Thyroid gland (tissue), 4 donors: ENCODE measurements at regions not wholly inside any gene's neighbourhood (a gene's known extent, or its start where the extent isn't known, plus 50 kb on each side); places are given as distances from the start of the nearest gene placed in this dataset.

Experiments
- CTCF ChIP-seq, 6 experiments: fragments of 200-600 bp in 3 of 6; fragments of 450-650 bp in 3 of 6; sonication (generic) in 3 of 6; IDR thresholded peaks; one replicate each; pipeline ENCODE4 v1.5.1; 2016 to 2019; ENCODE audit warnings: antibody characterized with exemption in 6 of 6, mild to moderate bottlenecking in 2 of 6, inconsistent platforms in 1 of 6, moderate library complexity in 1 of 6
- POLR2A ChIP-seq, 2 donors: fragments of 450-650 bp; IDR thresholded peaks; one replicate each; pipeline ENCODE4 v1.6.1; 2017; ENCODE audit warnings: antibody characterized with exemption in 2 of 2, mild to moderate bottlenecking in 2 of 2, moderate library complexity in 1 of 2

GRCh38 chr21:15354516-15354915 lies 289.7 kb upstream of the NRIP1 start:
- no peak for TF ChIP-seq POLR2A (IDR thresholded peaks at IDR 0.05)
- no peak for TF ChIP-seq CTCF (IDR thresholded peaks at IDR 0.05)
